OCI-LY3 (cell line): ENCODE measurements at regions not wholly inside any gene's neighbourhood (a gene's known extent, or its start where the extent isn't known, plus 50 kb on each side); places are given as distances from the start of the nearest gene placed in this dataset.
"Not testable (repeated sequence)": the region's sequence is repeated elsewhere in the genome, so short reads cannot be mapped to it uniquely, and the experiment has no call there.

Experiments used
- H2AFZ ChIP-seq: fragments of 200-600, 300-600 bp; shearing (Covaris generic); 2 replicates; pipeline ENCODE4 v1.6.0; 2014; ENCODE audit warnings: antibody characterized with exemption, low read depth, low read length
- H3K27ac ChIP-seq: fragments of 200-600, 300-600 bp; sonication (generic); 2 replicates; pipeline ENCODE4 v1.5.1; 2014; ENCODE audit warnings: mild to moderate bottlenecking, low read length, moderate library complexity, mixed read lengths
- H3K27me3 ChIP-seq: fragments of 200-600, 300-600 bp; sonication (generic); 2 replicates; pipeline ENCODE4 v1.6.1; 2014; ENCODE audit warnings: low read depth, low read length, mixed read lengths
- H3K36me3 ChIP-seq: fragments of 200-600, 300-600 bp; sonication (generic); replicated peaks from 2 replicates; pipeline ENCODE3; 2014; ENCODE audit warnings: low read depth, low read length, mixed read lengths
- H3K4me1 ChIP-seq: fragments of 300-600, 200-600 bp; sonication (generic); 2 replicates; pipeline ENCODE4 v1.6.1; 2014; ENCODE audit warnings: low read length, mixed read lengths
- H3K4me2 ChIP-seq: fragments of 200-600, 300-600 bp; sonication (generic); 2 replicates; pipeline ENCODE4 v1.6.1; 2014; ENCODE audit warnings: low read length, mixed read lengths
- H3K4me3 ChIP-seq: fragments of 300-600, 200-600 bp; sonication (generic); 2 replicates; pipeline ENCODE4 v1.5.1; 2014; ENCODE audit warnings: antibody characterized with exemption, mild to moderate bottlenecking, low read length, moderate library complexity
- H3K79me2 ChIP-seq: fragments of 300-600, 200-600 bp; shearing (Covaris generic); 2 replicates; pipeline ENCODE4 v1.6.1; 2014; ENCODE audit warnings: mild to moderate bottlenecking, low read length, mixed read lengths
- H3K9ac ChIP-seq: fragments of 300-600, 200-600 bp; shearing (Covaris generic); 2 replicates; pipeline ENCODE4 v1.6.0; 2014; ENCODE audit warnings: mild to moderate bottlenecking, low read length, moderate library complexity
- H3K9me3 ChIP-seq: fragments of 200-600, 300-600 bp; shearing (Covaris generic); 2 replicates; pipeline ENCODE4 v1.6.1; 2014; ENCODE audit warnings: low read length, mixed read lengths; ENCODE audit not compliant: insufficient read depth
- H4K20me1 ChIP-seq: fragments of 200-600, 300-600 bp; sonication (generic); 2 replicates; pipeline ENCODE4 v1.6.1; 2016; ENCODE audit warnings: low read length, mixed read lengths; ENCODE audit not compliant: insufficient read depth
- EZH2phosphoT487 ChIP-seq: fragments of 200-600 bp; shearing (Covaris generic); IDR thresholded peaks from 2 replicates; pipeline ENCODE4 v1.6.1; 2018; ENCODE audit warnings: antibody characterized with exemption, mixed run types, low read depth
- TF ChIP-seq, protein P1 (sequence below): fragments of 200-600, 300-600 bp; sonication (generic); IDR thresholded peaks from 2 replicates; pipeline ENCODE4 v1.5.1; 2014; ENCODE audit warnings: antibody characterized with exemption, low read length, low read depth

DNA sequence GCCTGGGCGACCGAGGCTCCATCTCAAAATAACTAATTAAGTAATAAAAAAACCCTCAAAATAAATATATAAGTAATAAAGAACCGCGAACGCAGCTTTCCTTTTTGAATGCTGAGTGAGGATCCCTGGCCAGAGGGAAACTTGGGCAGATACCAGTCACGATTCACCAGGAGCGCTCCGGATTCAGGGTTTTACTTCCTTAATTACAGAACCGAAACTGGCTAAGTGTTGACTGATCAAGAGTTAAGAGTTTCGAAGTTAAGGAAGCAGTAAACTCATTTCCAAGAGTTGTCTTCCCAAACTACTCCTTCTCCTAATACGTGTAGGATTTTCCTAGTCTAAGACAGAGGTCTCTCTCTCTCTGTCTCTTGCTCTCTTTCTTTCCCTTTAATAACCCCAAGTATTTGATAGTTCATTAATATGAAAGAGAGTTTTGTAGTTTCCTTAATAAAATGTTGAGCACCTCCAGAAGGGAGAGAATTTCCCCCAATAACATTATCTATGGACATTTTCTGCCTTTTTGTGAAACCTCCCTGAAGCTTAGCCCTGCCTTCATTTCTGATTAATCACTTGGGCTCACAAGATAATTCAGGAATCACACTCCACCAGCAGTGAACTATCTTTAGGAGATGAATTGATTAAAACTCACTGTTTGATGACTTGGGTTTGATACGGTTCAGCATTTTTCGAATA is 61.4 kb upstream of the ZNF217 start:
- no peak for TF ChIP-seq EZH2phosphoT487
- TF ChIP-seq, protein P1, sequence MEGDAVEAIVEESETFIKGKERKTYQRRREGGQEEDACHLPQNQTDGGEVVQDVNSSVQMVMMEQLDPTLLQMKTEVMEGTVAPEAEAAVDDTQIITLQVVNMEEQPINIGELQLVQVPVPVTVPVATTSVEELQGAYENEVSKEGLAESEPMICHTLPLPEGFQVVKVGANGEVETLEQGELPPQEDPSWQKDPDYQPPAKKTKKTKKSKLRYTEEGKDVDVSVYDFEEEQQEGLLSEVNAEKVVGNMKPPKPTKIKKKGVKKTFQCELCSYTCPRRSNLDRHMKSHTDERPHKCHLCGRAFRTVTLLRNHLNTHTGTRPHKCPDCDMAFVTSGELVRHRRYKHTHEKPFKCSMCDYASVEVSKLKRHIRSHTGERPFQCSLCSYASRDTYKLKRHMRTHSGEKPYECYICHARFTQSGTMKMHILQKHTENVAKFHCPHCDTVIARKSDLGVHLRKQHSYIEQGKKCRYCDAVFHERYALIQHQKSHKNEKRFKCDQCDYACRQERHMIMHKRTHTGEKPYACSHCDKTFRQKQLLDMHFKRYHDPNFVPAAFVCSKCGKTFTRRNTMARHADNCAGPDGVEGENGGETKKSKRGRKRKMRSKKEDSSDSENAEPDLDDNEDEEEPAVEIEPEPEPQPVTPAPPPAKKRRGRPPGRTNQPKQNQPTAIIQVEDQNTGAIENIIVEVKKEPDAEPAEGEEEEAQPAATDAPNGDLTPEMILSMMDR = no peak
- peaks cover 74% of the 10 kb centered on the region for H3K4me1 ChIP-seq
- H3K9ac ChIP-seq = peak overlapping the region; percentile 18
- H3K27ac ChIP-seq = peak overlapping the region; percentile 86
- peak overlapping the region; percentile 33 for H2AFZ ChIP-seq
- H3K9me3 ChIP-seq = no peaks in the 10 kb centered on the region
- peak overlapping the region; percentile 75 for H3K4me2 ChIP-seq
- peak overlapping the region; percentile 35 for H3K4me3 ChIP-seq
- no peaks in the 10 kb centered on the region for H3K36me3 ChIP-seq
- no peaks in the 10 kb centered on the region for H4K20me1 ChIP-seq
- H3K79me2 ChIP-seq = no peaks in the 10 kb centered on the region
- no peaks in the 10 kb centered on the region for H3K27me3 ChIP-seq

GRCh38 chr20:53654521-53654920 is 60.9 kb upstream of the ZNF217 start:
- Histone ChIP-seq H3K27ac (peak overlapping the region; percentile 86), H3K4me2 (peak overlapping the region; percentile 75), H3K4me1 (peaks cover 71% of the 10 kb centered on the region), H3K4me3 (peak overlapping the region; percentile 35; the same call in 1 of the 2 replicates)
- not testable (repeated sequence) for H3K36me3 ChIP-seq, H4K20me1 ChIP-seq, H3K27me3 ChIP-seq, H3K9me3 ChIP-seq, H3K79me2 ChIP-seq, H3K9ac ChIP-seq, H2AFZ ChIP-seq

DNA sequence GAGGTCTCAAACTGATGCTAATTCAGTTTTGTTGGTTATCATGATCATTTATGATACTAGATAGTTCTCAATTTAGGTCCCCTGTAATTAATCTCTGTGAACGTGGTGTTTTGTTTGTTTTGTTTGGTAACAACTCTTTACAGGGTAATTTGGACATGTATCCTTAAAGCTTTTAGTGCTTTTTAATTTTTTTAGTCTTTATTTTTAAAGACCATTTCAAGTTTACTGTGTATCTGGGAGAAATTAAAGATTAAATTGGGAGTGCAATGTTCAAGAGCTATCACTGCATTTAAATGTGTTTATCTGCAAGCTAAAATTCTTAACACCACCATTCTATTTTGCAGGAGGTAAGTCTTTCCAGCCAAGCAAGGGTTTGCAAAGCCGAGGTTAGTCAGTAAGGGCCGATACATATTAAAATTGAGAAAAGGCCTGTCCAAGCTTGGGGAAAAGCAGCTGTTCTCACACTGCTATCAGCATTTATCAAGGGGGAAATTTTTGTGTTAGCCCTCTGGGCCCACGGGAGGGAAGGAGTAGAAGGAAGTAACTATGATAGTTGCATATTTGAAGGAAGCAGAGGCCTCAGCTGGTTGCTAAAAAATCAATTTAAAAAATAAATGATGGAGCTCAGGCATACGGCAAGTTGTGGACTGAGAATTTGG is 59.3 kb upstream of the ZNF217 start:
- H3K27ac ChIP-seq = peak overlapping the region; percentile 86

DNA sequence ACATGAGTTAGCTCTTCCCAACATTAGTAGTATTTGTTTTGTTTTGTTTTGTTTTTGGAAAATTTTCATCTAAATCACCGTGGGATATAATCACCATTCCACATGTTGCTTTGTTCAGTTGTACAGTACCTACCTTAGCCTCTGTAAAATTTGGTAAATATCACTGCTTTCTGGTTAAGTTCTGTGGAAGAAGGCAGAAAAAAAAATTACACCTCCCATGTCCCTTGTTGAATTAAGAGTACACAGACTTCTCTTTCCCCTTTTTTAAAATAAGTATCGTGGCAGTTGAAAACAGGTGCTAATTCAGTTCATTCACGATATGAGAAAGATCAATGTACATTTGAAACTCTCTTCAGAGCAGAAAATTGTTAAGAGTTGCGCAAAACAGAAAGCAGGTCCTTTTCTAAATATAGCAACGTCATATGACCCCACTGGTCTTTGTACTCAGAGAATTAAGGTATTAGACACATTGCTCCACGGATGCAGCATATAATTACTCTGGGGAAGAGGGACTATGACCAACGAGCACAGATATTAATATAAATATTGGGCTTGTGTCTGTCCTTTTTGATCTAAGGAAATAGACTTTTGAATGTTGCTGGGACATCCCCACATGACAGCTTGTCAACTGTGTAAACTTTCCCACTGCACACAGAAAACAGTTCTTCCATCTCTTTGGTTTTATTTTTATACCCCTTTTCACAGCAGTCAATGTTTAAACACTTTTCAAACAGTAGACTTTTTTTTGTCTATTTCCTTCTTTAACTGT is 58.6 kb upstream of the ZNF217 start:
- Histone ChIP-seq H3K9ac (peak overlapping the region; percentile 85), H3K4me2 (peak overlapping the region; percentile 82)

More for the DNA sequence above, 59.3 kb upstream of the ZNF217 start:
- Histone ChIP-seq H2AFZ (peak overlapping the region; percentile 0; the same call in 1 of the 2 replicates), H3K27me3 (no peaks in the 10 kb centered on the region), H3K4me2 (peak overlapping the region; percentile 82), H3K36me3 (no peaks in the 10 kb centered on the region), H3K79me2 (no peaks in the 10 kb centered on the region), H3K4me1 (peaks cover 64% of the 10 kb centered on the region), H3K9me3 (no peaks in the 10 kb centered on the region), H3K4me3 (peak overlapping the region; percentile 70), H3K9ac (peak overlapping the region; percentile 85), H4K20me1 (no peaks in the 10 kb centered on the region)
- no peak for TF ChIP-seq EZH2phosphoT487
- TF ChIP-seq, protein P1 = no peak

GRCh38 chr20:53649493-53649892 is 55.9 kb upstream of the ZNF217 start:
- not testable (repeated sequence) for H3K27ac ChIP-seq, H3K36me3 ChIP-seq, H3K9me3 ChIP-seq, H2AFZ ChIP-seq, H3K79me2 ChIP-seq, H3K9ac ChIP-seq, H3K27me3 ChIP-seq, H3K4me2 ChIP-seq, H4K20me1 ChIP-seq, H3K4me3 ChIP-seq
- peaks cover 29% of the 10 kb centered on the region for H3K4me1 ChIP-seq

More for the DNA sequence above, 58.6 kb upstream of the ZNF217 start:
- H3K36me3 ChIP-seq = no peaks in the 10 kb centered on the region
- H3K79me2 ChIP-seq = no peaks in the 10 kb centered on the region
- H4K20me1 ChIP-seq = no peaks in the 10 kb centered on the region
- peaks cover 57% of the 10 kb centered on the region for H3K4me1 ChIP-seq
- H3K27me3 ChIP-seq = no peaks in the 10 kb centered on the region
- peak overlapping the region; percentile 67; the same call in 1 of the 2 replicates for H2AFZ ChIP-seq
- H3K9me3 ChIP-seq = no peaks in the 10 kb centered on the region
- TF ChIP-seq, protein P1 = no peak
- TF ChIP-seq EZH2phosphoT487 = no peak
- peak overlapping the region; percentile 86 for H3K27ac ChIP-seq
- H3K4me3 ChIP-seq = peak overlapping the region; percentile 70
